Muscle of leg (tissue), 3 donors: ENCODE measurements at regions not wholly inside any gene's neighbourhood (a gene's known extent, or its start where the extent isn't known, plus 50 kb on each side); places are given as distances from the start of the nearest gene placed in this dataset.
A peak's percentile ranks its signal among the peaks of the same experiment; 100 is the strongest.

Experiments
- DNase-seq: peaks from one replicate; pipeline ENCODE4 v3.0.0; 2013
- H3K27ac ChIP-seq: one replicate; pipeline ENCODE4 v1.5.1; 2013; ENCODE audit warnings: mild to moderate bottlenecking, low read length, control low read depth
- H3K27me3 ChIP-seq: one replicate; pipeline ENCODE4 v1.6.1; 2013; ENCODE audit warnings: low read length; ENCODE audit not compliant: control insufficient read depth, insufficient read depth
- H3K36me3 ChIP-seq: one replicate; pipeline ENCODE4 v1.6.1; 2013; ENCODE audit warnings: low read length; ENCODE audit not compliant: control insufficient read depth, insufficient read depth
- H3K4me1 ChIP-seq: one replicate; pipeline ENCODE4 v1.6.1; 2013; ENCODE audit warnings: low read length; ENCODE audit not compliant: control insufficient read depth, insufficient read depth
- H3K4me3 ChIP-seq: one replicate; pipeline ENCODE4 v1.5.1; 2013; ENCODE audit warnings: low read length, control low read depth
- H3K9me3 ChIP-seq: replicated peaks from 2 replicates; pipeline ENCODE4 v1.6.1; 2013; ENCODE audit warnings: low read depth, low read length; ENCODE audit not compliant: control insufficient read depth
- WGBS: methylation state at CpG from one replicate; pipeline ENCODE4 v1.1.5; 2013; ENCODE audit warnings: missing lambda C conversion rate; ENCODE audit not compliant: insufficient coverage; 5-methylcytosine and 5-hydroxymethylcytosine counted together

DNA sequence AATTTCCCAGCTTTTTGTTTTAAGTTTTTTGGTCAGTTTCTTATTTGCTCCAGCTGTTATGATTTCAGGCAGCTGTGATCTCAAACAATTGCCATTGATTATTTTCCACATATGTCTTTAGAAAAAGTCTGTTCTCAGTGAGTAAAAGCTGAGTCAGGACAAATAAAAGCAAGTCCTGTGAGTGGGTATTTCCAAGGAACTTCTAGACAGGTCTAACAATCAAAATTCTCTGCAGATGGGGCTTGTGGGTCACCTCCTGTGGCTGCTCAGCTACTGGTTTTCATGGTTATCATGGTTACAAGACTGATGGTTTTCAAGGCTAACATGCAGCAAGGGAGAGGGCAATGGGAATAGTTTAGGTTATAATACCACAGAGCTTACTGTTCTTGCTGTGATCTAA lies 585.7 kb downstream of the LMO4 start:
- Histone ChIP-seq H3K9me3 (peaks cover 3% of the 10 kb centered on the region), H3K4me3 (no peak overlapping the region), H3K27me3 (no peaks in the 10 kb centered on the region), H3K4me1 (no peaks in the 10 kb centered on the region), H3K36me3 (no peaks in the 10 kb centered on the region), H3K27ac (no peak overlapping the region)
- DNase-seq, result no peak

DNA sequence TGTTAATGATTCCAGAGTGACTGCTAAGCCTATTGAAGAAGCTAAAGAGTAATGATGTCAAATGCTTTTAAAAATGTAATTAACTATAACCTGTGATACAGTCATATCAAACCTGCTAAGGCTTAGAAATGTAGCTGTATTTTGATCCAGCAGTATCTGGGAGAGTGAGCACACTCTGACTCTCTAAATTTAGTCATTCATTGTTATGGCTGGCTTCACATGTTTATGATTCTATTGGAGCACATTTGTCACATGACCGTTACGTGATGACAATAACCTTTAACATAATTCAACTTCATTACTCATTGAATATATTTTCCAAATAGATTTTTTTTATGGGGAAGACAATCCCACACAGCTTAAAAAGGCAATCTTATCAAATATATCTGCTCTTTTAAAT lies 587.1 kb downstream of the LMO4 start:
- Histone ChIP-seq H3K27ac (no peak overlapping the region), H3K27me3 (no peaks in the 10 kb centered on the region), H3K9me3 (peaks cover 3% of the 10 kb centered on the region), H3K36me3 (no peaks in the 10 kb centered on the region), H3K4me3 (no peak overlapping the region), H3K4me1 (no peaks in the 10 kb centered on the region)
- no peak for DNase-seq
- WGBS, result no CpG with 5 or more reads among the region's 2 CpGs

DNA sequence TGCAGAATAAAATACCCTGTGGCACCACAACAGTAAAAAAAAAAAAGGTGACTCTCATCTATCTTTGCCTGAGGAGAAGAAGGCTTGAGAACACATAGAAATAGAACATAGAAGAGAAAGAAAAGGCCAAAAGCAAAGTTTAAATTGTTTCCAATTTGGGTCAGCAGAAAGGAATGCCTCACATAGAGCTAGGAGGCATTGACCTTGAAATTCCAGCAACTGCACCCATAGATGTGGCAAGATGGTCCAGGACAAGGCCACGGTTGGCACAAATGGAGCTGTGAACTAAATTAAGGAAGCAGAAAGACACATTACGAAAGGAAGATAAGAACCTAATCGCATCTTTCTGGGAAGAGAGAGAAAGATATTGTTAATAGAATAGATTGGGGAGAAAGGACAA lies 588.3 kb downstream of the LMO4 start:
- no peak for DNase-seq
- Histone ChIP-seq H3K27me3 (no peaks in the 10 kb centered on the region), H3K36me3 (no peaks in the 10 kb centered on the region), H3K27ac (no peak overlapping the region), H3K4me3 (no peak overlapping the region), H3K9me3 (peaks cover 3% of the 10 kb centered on the region), H3K4me1 (no peaks in the 10 kb centered on the region)
- 100% methylated on average over 1 of the region's 3 CpGs for WGBS

DNA sequence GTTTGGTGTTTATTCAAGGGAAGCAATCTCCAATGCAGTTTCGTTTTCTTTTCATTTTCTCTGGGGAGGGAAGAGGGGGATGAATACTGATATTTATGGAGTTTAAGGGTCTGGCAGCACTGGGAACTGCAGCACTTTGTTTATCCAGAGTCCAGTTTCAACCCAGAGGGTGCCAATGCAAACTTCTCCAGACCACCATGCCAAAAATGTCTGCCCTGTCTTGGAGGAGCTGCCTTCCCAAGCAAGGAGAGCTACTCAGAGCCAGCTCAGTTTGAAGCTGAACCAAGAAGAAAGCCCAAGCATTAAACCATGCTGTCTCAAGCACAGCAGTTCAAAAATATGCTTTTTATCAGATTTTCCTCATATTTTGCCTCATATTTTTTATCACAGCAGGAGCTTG lies 589.7 kb downstream of the LMO4 start:
- Histone ChIP-seq H3K4me1 (no peaks in the 10 kb centered on the region), H3K9me3 (peaks cover 2% of the 10 kb centered on the region), H3K4me3 (no peak overlapping the region), H3K27ac (no peak overlapping the region), H3K27me3 (no peaks in the 10 kb centered on the region), H3K36me3 (no peaks in the 10 kb centered on the region)
- no peak for DNase-seq
- WGBS, result 40% methylated on average over 1 of the region's 1 CpG

DNA sequence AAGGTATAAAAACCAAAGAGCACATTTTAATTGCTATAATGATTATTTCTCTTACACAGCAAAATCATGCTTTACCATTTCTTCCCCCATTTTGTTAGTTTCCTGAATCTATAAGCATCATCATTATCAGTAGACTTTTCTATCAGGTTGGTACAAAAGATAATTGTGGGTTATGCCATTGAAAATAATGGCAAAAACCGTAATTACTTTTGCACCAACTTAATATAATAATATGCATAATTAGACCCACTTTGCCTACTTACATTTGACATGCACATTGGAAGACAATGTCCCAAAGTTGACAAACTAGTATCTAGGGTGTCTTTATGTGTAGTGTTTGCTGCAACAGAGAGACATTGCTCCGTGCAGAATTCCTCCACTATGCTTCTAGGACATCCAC lies 594.2 kb downstream of the LMO4 start:
- H3K4me1 ChIP-seq, result no peaks in the 10 kb centered on the region
- H3K27me3 ChIP-seq, result no peaks in the 10 kb centered on the region
- DNase-seq, result no peak
- H3K27ac ChIP-seq, result no peak overlapping the region
- no peaks in the 10 kb centered on the region for H3K36me3 ChIP-seq
- no peaks in the 10 kb centered on the region for H3K9me3 ChIP-seq
- H3K4me3 ChIP-seq, result no peak overlapping the region
- WGBS, result no CpG with 5 or more reads among the region's 2 CpGs

DNA sequence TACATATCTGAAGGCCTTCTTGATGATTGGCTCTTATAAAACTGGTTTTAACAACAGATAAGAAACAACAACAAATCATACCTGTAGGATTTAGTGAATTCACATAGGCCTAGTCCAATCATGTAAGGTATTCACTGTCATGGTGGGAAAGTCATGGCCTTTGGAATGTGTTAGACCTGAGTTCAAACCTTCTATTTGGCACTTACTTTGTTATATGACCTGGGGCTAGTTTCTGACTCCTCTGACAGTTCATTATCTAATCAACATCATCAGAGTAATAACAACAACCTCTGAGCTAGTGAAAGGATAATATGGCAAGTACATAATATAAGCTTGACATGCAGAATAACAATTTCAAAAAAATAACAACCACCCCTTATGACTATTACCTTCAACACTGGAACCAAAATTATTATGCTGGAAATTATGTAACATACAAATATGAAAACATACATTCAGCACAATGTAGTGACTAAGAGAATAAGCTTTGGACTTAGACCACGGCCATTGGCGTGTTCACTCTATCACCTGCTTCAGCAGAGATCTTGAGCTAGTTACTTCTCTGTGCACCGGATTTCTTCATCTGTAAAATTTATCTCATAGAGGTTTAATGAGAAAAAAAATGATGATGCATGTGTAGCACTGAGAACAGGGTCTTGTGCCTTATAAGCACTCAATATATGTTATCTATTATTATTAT lies 597.6 kb downstream of the LMO4 start:
- H3K9me3 ChIP-seq, result no peaks in the 10 kb centered on the region
- DNase-seq, result no peak
- H3K36me3 ChIP-seq, result no peaks in the 10 kb centered on the region
- no peak overlapping the region for H3K27ac ChIP-seq
- no peak overlapping the region for H3K4me3 ChIP-seq
- no peaks in the 10 kb centered on the region for H3K4me1 ChIP-seq
- WGBS, result no CpG with 5 or more reads among the region's 3 CpGs
- no peaks in the 10 kb centered on the region for H3K27me3 ChIP-seq

DNA sequence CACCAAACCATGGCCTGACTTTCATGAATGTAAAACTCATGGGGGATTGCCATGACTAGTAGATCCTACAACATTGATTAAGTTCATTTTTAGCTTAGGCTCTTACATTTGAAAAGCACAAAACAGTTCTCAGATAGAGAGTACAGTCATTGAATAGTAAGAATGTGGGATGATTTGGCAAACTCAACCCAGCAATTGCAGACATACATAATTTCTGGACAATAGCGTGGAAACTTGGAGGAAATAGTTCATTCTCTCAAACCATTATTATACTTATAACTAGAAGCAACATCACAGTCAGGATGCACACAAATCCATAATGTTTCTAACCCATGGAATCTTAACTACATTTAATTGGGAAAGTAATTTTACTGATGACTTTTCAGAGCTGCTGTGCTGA lies 598.2 kb downstream of the LMO4 start:
- H3K27ac ChIP-seq, result no peak overlapping the region
- peak; percentile 89 for DNase-seq
- no peaks in the 10 kb centered on the region for H3K4me1 ChIP-seq
- H3K4me3 ChIP-seq, result no peak overlapping the region
- no peaks in the 10 kb centered on the region for H3K9me3 ChIP-seq
- no peaks in the 10 kb centered on the region for H3K36me3 ChIP-seq
- no CpG with 5 or more reads among the region's 1 CpG for WGBS
- H3K27me3 ChIP-seq, result no peaks in the 10 kb centered on the region

DNA sequence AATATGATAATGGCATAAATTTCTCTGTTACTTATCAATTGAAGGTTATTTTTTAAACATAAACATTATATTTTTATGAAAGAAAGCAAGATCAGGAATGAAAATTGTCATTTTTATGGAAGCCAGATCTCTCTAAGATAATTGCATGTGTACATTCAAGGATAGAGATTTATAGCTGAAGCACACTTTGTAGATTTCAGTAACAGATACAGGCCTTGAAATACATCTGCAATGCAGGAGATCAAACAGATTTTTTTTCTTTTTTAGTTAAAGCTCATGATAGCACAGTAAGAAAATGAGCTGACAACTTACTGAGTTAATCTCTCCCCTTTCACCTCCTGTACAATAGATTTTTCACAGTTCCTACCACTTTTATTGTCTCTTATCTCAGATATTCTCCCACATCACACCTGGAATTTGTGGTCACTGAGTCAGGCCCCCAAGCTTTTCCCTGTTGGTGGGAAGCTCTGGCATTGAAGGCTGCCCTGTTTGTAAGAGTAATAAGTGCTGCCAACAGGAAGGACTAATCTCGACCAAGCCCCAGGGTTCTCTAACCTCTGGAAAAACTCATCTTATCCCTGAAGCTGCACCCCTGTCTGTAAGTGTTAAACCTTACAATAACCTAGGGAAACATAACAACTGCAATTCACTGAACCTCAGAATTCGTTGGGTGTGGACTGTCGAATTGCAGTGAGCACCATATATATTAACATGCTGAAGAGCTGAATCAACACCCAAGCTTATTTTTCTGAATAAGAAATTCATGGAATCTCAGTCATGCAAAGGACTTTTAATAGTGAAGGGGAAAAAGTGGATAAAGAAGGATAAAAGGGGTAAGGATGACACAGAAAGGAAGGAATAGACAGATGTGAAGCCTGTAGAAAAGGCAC lies 599.0 kb downstream of the LMO4 start:
- no peaks in the 10 kb centered on the region for H3K36me3 ChIP-seq
- no peak for DNase-seq
- H3K27ac ChIP-seq, result no peak overlapping the region
- H3K4me3 ChIP-seq, result no peak overlapping the region
- no peaks in the 10 kb centered on the region for H3K4me1 ChIP-seq
- WGBS, result no CpG with 5 or more reads among the region's 3 CpGs
- H3K27me3 ChIP-seq, result no peaks in the 10 kb centered on the region
- H3K9me3 ChIP-seq, result no peaks in the 10 kb centered on the region

DNA sequence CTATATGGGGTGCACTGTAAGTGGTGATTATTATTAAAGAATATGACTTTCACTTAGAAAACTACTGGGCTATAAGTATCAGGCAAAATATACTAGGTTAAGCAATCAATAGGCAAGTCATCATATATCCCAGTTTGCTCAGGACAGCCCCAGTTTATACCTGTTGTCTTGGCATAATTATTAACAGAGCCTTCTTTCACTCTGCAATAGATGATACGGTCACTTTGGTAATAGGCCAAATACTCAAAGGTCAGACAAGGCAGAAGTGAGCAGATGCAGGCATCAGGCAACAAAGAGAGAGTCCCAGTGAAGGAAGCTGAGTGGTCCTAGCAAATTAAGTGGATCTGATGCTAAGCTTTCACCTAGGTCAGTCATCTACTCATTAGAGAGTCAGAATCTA lies 599.9 kb downstream of the LMO4 start:
- WGBS, result no CpG with 5 or more reads among the region's 1 CpG
- Histone ChIP-seq H3K27me3 (no peaks in the 10 kb centered on the region), H3K4me3 (no peak overlapping the region), H3K4me1 (no peaks in the 10 kb centered on the region), H3K36me3 (no peaks in the 10 kb centered on the region), H3K9me3 (no peaks in the 10 kb centered on the region), H3K27ac (no peak overlapping the region)
- DNase-seq, result no peak

DNA sequence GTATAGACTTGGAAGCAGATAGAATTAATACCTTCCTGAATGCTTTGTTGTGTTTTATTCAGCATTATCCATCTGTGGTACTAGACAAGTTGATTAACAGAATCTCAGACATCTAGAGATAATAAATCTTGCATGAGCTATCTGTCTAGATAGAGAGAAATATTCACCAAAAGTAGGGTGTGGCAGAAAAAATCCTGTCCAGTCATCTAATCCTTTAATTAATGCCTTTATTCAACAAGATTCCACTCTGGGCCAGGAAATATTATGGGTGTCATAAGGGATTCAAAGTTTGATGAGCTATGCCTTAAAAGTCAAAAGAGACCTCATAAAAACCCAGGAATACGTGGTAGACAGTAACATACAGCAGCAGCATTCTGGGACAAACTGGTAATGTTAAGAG lies 601.2 kb downstream of the LMO4 start:
- Histone ChIP-seq H3K27me3 (no peaks in the 10 kb centered on the region), H3K4me3 (no peak overlapping the region), H3K9me3 (no peaks in the 10 kb centered on the region), H3K4me1 (no peaks in the 10 kb centered on the region), H3K36me3 (no peaks in the 10 kb centered on the region), H3K27ac (no peak overlapping the region)
- WGBS, result no CpG with 5 or more reads among the region's 1 CpG
- DNase-seq, result no peak
